ENCODE measurements at regions not wholly inside any gene's neighbourhood (a gene's known extent, or its start where the extent isn't known, plus 50 kb on each side); places are given as distances from the start of the nearest gene placed in this dataset.

DNA sequence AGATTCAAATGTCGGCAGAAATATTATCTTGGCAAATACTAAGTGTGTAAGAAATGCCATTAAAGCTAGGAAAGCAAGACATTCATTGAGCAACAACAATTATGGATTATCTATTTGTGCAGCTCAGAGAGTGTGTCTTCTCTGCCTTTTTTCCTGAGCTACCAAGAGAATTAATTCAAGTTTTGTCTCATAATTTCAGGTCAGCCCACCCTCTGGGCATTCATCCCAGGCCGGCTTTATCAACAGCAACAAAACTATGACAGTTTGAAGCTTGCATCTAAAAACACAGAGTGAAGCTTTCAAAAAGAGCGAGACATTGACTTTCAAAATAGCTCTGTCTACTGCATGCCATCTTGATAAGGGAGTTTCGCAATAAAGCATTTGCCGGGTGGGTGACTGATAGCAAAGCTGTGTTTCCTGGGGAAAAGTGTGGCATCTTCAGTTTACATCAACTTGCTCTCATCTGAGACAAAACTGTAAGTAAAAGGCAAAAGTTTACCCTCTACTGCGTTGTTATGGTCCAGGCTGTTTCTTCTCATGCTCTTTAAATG lies 182.4 kb downstream of the IRX1 start:
- TF ChIP-seq, protein P1, sequence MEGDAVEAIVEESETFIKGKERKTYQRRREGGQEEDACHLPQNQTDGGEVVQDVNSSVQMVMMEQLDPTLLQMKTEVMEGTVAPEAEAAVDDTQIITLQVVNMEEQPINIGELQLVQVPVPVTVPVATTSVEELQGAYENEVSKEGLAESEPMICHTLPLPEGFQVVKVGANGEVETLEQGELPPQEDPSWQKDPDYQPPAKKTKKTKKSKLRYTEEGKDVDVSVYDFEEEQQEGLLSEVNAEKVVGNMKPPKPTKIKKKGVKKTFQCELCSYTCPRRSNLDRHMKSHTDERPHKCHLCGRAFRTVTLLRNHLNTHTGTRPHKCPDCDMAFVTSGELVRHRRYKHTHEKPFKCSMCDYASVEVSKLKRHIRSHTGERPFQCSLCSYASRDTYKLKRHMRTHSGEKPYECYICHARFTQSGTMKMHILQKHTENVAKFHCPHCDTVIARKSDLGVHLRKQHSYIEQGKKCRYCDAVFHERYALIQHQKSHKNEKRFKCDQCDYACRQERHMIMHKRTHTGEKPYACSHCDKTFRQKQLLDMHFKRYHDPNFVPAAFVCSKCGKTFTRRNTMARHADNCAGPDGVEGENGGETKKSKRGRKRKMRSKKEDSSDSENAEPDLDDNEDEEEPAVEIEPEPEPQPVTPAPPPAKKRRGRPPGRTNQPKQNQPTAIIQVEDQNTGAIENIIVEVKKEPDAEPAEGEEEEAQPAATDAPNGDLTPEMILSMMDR (IDR thresholded peaks at IDR 0.05) = no peak

DNA sequence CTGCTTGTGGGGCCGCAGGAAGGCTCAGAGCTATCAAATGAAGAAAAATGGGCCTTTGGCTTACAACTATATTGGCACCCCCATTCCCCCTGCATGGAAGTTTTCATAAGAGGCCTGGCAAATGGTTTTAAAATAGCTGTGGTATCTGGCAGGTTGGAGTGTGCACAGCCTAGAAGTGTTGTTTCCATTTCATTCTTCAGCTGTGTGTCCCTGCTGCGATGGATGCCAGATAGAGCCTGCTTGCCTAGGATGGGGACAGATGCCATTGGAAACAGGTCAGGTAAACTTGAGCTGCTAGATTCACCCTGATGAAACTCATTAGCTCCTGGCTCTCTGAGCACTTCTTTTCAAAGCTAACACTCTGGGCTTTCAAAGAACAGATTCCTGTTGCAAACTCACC lies 183.3 kb downstream of the IRX1 start:
- TF ChIP-seq, protein P1 (IDR thresholded peaks at IDR 0.05) = no peak

DNA sequence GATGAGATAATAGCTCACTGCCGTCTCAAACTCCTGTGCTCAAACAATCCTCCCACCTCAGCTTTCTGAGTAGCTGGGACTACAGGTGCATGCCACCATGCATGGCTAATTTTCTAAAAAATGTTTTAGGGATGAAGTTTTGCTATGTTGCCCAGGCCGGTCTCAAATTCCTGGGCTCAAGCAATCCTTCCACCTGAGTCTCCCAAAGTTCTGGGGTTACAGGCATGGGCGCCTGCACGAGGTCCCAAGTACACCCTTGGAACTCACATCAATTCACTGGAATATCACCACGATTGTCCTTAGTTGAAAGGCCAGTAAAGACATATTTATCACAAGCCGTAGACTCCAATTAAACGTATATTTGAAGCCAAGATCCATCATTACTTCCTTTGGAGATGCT lies 184.6 kb downstream of the IRX1 start:
- TF ChIP-seq, protein P1 (IDR thresholded peaks at IDR 0.05) = no peak

DNA sequence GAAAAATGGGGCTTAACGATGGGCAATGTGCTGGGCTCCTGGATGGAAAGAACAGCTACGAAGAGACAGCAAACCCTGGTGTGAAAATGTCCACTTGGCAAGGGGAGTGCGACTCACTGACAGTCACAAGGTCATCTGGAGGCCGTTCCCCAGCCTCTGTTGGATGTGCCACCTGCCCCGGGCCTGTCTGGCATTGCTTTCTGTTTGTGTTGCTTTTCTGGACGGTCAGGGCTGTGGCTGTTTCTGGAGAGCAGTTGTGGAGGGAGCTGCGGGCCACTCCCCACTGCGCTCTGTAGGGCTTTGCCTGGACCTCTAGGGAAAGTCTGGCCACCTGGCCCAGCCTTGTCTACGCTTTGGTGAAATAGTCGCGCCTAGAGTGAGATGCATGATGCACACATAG lies 185.3 kb downstream of the IRX1 start:
- TF ChIP-seq, protein P1 (IDR thresholded peaks at IDR 0.05) = no peak

DNA sequence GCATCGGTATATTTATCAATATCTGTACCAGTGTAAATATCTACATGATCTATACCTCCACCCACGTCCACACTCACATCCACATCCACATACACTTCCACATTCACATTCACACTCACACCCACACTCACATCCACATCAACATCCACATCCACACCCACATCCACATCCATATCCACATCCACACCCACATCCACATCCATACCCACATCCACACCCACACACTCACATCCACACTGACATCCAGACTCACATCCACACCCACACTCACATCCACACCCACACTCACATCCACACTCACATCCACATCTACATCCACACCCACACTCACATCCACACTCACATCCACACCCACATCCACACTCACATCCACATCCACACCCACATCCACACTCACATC lies 189.2 kb downstream of the IRX1 start:
- TF ChIP-seq, protein P1 (IDR thresholded peaks at IDR 0.05) = no peak

DNA sequence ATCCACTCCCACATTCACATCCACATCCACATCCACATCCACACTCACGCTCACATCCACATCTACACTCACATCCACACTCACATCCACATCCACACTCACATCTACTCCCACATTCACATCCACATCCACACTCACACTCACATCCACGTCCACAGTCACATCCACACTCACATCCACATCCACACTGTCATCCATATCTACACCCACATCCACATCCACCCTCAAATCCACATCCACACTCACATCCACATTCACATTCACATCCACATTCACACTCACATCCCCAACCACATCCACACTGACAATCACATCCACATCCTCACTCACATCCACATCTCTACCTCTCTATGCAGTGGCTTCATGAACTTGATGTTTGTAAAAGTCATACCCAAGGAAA lies 190.5 kb downstream of the IRX1 start:
- TF ChIP-seq, protein P1 (IDR thresholded peaks at IDR 0.05) = no peak

DNA sequence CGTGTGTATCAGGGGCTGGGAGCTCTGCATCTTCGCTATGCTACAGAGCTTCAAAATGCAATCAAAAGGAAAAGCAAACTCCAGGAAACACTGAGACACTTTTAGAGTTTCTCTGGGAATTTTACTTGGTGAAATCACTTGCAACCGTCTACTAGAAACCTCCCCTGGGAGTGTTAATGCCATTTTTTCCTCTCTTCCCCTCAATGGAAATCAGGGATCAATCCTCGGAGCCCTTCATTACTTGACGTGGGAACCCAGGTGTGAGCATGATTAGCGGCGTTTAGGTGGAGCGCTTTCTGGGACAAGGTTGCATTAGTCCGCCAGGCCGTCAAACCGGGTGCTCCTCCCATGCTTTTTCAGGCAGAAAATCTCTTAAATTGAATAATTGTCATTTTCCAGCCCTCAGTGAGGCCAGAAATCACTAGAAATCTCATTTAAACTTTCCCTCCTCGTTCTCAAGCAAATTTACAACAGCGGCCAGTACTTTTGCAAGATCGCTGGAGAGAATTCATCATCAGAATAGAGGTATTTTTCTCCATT lies 191.3 kb downstream of the IRX1 start:
- TF ChIP-seq, protein P1 (IDR thresholded peaks at IDR 0.05) = no peak

DNA sequence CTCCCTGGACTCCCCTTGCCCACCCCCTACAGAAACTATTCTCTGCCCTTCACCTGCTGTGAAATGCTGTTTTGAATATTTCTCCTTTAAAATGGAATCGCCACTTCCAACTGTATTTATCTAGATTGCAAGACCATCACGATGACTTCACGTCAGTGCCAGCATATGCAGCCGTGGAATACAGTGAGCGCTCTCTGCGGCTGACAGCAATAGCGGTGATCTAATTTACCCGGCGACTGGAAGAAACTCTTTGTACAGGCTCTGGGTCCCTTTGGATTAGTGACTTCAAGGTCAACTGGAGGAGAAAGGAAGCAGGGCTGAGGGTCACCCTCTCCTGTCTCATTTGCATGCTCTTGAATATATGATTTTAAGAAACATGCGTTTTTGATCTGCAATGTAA lies 192.0 kb downstream of the IRX1 start:
- TF ChIP-seq, protein P1 (IDR thresholded peaks at IDR 0.05) = no peak

All from LNCAP (cell line).